Activated naive CD4-positive, alpha-beta T cell treated with anti-CD3 and anti-CD28 coated beads for 36 hours (primary cell): ENCODE measurements at regions not wholly inside any gene's neighbourhood (a gene's known extent, or its start where the extent isn't known, plus 50 kb on each side); places are given as distances from the start of the nearest gene placed in this dataset.

Experiments
- CTCF ChIA-PET: fragments of 350-600 bp; sonication (Branson Sonifier 250); formaldehyde crosslinking; loops from one replicate; lab custom pipeline; 2021; ENCODE audit warnings: antibody characterized with exemption; lab: Charles Lee
- DNase-seq: peaks from one replicate; pipeline ENCODE4 v3.0.0-alpha.2; 2020
- H3K27ac Mint-ChIP-seq: one replicate; pipeline ENCODE4 v1.8.0; 2021; ENCODE audit warnings: mild to moderate bottlenecking, mixed read lengths
- H3K27me3 Mint-ChIP-seq: one replicate; pipeline ENCODE4 v1.8.0; 2021; ENCODE audit warnings: low read depth, mixed read lengths
- H3K36me3 Mint-ChIP-seq: one replicate; pipeline ENCODE4 v1.8.0; 2021; ENCODE audit warnings: low read depth, mixed read lengths
- H3K4me1 Mint-ChIP-seq: one replicate; pipeline ENCODE4 v1.8.0; 2021; ENCODE audit warnings: low read depth, mixed read lengths
- H3K4me3 Mint-ChIP-seq: one replicate; pipeline ENCODE4 v1.8.0; 2021; ENCODE audit warnings: mild to moderate bottlenecking, moderate library complexity, mixed read lengths
- H3K9me3 Mint-ChIP-seq: one replicate; pipeline ENCODE4 v1.8.0; 2021; ENCODE audit warnings: mixed read lengths
- intact Hi-C: fragments of 100-400 bp; cut with micrococcal nuclease; formaldehyde crosslinking; loops from one replicate; pipeline ENCODE4 v1.15.1; 2023

- H3K4me1 Mint-ChIP-seq, result no peaks in the 10 kb centered on the region
- no peak for DNase-seq
- intact Hi-C loops, result no loop called here
- no peaks in the 10 kb centered on the region for H3K36me3 Mint-ChIP-seq
- no peaks in the 10 kb centered on the region for H3K27me3 Mint-ChIP-seq
- CTCF ChIA-PET, result no interaction called here
- H3K27ac Mint-ChIP-seq, result no peak overlapping the region
- H3K9me3 Mint-ChIP-seq, result peaks cover 4% of the 10 kb centered on the region
- H3K4me3 Mint-ChIP-seq, result no peak overlapping the region
Measured at GRCh38 chr4:116385583-116385982, 699.8 kb downstream of the TRAM1L1 start.

GRCh38 chr4:116374815-116375214, 710.6 kb downstream of the TRAM1L1 start:
- no peaks in the 10 kb centered on the region for H3K4me1 Mint-ChIP-seq
- no peaks in the 10 kb centered on the region for H3K36me3 Mint-ChIP-seq
- H3K27ac Mint-ChIP-seq, result no peak overlapping the region
- no peak for DNase-seq
- no peak overlapping the region for H3K4me3 Mint-ChIP-seq
- intact Hi-C loops, result no loop called here
- CTCF ChIA-PET, result interaction anchor here (0.5 kb wide), 1 partner anchor 109 kb away, joined by 3 read pairs; no protein-coding TSS in a partner anchor
- H3K9me3 Mint-ChIP-seq, result no peaks in the 10 kb centered on the region
- no peaks in the 10 kb centered on the region for H3K27me3 Mint-ChIP-seq

GRCh38 chr4:116362583-116362982, 722.8 kb downstream of the TRAM1L1 start:
- CTCF ChIA-PET, result no interaction called here

GRCh38 chr4:116361790-116362189, 723.6 kb downstream of the TRAM1L1 start:
- H3K4me1 Mint-ChIP-seq, result no peaks in the 10 kb centered on the region
- H3K27me3 Mint-ChIP-seq, result no peaks in the 10 kb centered on the region
- H3K36me3 Mint-ChIP-seq, result no peaks in the 10 kb centered on the region
- intact Hi-C loops, result no loop called here
- H3K4me3 Mint-ChIP-seq, result no peak overlapping the region
- no peak overlapping the region for H3K27ac Mint-ChIP-seq
- no peaks in the 10 kb centered on the region for H3K9me3 Mint-ChIP-seq
- DNase-seq, result no peak
- CTCF ChIA-PET, result no interaction called here

More at GRCh38 chr4:116362583-116362982, 722.8 kb downstream of the TRAM1L1 start:
- Mint-ChIP-seq H3K27ac (no peak overlapping the region), H3K4me3 (no peak overlapping the region), H3K4me1 (no peaks in the 10 kb centered on the region), H3K9me3 (no peaks in the 10 kb centered on the region), H3K27me3 (no peaks in the 10 kb centered on the region), H3K36me3 (no peaks in the 10 kb centered on the region)
- intact Hi-C loops, result no loop called here
- DNase-seq, result no peak

- Mint-ChIP-seq H3K27me3 (no peaks in the 10 kb centered on the region), H3K27ac (no peak overlapping the region), H3K9me3 (no peaks in the 10 kb centered on the region), H3K4me3 (no peak overlapping the region), H3K4me1 (no peaks in the 10 kb centered on the region), H3K36me3 (no peaks in the 10 kb centered on the region)
- CTCF ChIA-PET, result interaction anchor here (0.6 kb wide), 1 partner anchor 142 kb away, joined by 4 read pairs; no protein-coding TSS in a partner anchor
- intact Hi-C loops, result loop anchor here (2.0 to 5.0 kb wide), 2 partner anchors 1864 to 1912 kb away; no protein-coding TSS in a partner anchor
- peak; percentile 53 for DNase-seq
Measured at GRCh38 chr4:116358633-116359222, 726.6 kb downstream of the TRAM1L1 start.

DNA sequence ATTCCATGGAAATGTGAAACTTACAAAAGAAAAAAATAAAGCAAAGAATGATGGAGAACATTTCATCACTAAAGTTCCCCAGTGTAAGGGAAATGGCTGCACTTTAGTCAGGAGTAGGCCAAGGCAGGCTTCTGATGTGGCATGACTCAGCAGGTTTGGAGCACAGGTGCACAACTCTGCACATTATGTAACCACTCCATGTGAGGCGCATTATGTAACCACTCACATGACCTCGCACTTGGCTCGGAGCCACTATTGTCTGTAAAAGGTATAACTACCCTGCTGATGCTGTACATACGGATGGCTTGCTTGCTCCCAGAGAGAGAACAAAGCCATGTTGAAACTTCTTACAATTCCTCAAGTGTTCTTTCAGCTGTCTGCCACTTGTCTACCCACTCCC, 727.6 kb downstream of the TRAM1L1 start:
- no peak overlapping the region for H3K4me3 Mint-ChIP-seq
- intact Hi-C loops, result loop anchor here (2.0 to 5.0 kb wide), 2 partner anchors 1865 to 1913 kb away; no protein-coding TSS in a partner anchor

DNA sequence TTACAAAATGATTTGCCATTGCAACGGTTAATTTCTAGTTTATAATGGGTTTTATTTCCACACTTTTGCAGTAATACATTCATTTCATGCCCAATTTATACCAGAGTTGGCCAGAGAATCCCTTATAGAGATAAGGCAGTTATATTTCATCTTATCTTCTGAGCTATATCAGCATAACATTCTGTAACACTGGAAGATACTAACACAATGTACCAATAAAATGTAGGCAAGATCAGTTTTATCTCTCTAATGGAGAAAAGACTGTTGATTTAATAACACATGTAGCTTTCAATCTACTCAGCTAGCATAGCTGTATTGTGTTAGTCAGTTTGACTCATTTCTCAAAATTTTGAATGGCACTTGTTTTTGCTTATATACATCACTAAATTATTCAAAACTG, 738.6 kb downstream of the TRAM1L1 start:
- H3K27ac Mint-ChIP-seq, result no peak overlapping the region
- H3K9me3 Mint-ChIP-seq, result no peaks in the 10 kb centered on the region
- no peak overlapping the region for H3K4me3 Mint-ChIP-seq
- H3K4me1 Mint-ChIP-seq, result no peaks in the 10 kb centered on the region
- no peak for DNase-seq
- no peaks in the 10 kb centered on the region for H3K27me3 Mint-ChIP-seq
- intact Hi-C loops, result no loop called here
- H3K36me3 Mint-ChIP-seq, result no peaks in the 10 kb centered on the region
- CTCF ChIA-PET, result no interaction called here

More for the DNA sequence above, 727.6 kb downstream of the TRAM1L1 start:
- CTCF ChIA-PET, result no interaction called here
- no peaks in the 10 kb centered on the region for H3K9me3 Mint-ChIP-seq
- no peaks in the 10 kb centered on the region for H3K36me3 Mint-ChIP-seq
- no peak for DNase-seq
- H3K4me1 Mint-ChIP-seq, result no peaks in the 10 kb centered on the region
- no peaks in the 10 kb centered on the region for H3K27me3 Mint-ChIP-seq
- no peak overlapping the region for H3K27ac Mint-ChIP-seq

- no peaks in the 10 kb centered on the region for H3K4me1 Mint-ChIP-seq
- intact Hi-C loops, result no loop called here
- H3K4me3 Mint-ChIP-seq, result no peak overlapping the region
- no peaks in the 10 kb centered on the region for H3K36me3 Mint-ChIP-seq
- no peak overlapping the region for H3K27ac Mint-ChIP-seq
- no peak for DNase-seq
- H3K27me3 Mint-ChIP-seq, result no peaks in the 10 kb centered on the region
- H3K9me3 Mint-ChIP-seq, result no peaks in the 10 kb centered on the region
- CTCF ChIA-PET, result no interaction called here
Measured at GRCh38 chr4:116343809-116344208, 741.6 kb downstream of the TRAM1L1 start.

DNA sequence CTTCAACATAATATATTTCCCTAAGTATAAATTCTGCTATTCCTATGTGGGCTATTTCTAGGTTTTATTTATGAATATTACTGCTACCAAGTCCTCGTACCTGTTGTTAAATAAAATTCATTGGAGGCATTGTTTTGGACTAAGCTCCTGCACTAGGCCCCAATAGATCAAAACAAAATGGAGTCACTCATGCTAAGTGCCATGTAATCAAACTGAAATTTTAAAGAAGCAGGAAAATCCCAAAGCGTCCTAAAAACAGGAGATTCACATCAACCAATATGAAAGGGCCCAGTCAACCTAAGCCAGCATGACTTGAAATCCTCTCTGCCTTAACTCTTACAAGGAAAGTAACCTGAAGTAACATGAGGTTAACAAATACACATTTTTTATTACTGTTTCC, 743.2 kb downstream of the TRAM1L1 start:
- no peaks in the 10 kb centered on the region for H3K4me1 Mint-ChIP-seq
- intact Hi-C loops, result no loop called here

DNA sequence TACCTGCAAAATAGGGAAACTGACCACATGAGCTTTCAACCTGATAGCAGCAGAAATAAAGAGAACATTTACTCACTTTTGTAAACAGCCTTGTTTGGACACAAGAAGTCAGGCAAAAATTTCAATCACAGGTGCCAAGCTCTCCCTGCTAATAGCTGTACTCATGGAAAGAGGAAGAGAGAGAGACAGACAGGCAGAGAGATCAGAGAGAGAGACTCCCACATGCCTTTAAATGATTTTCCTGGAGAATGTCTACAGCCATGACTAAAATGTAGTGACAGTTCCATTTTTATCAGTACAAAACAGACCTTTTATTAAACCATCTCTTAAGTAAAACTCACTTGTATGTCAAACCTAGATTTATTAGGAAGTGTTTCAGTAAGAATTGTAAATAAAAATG, 752.9 kb downstream of the TRAM1L1 start:
- H3K27me3 Mint-ChIP-seq, result no peaks in the 10 kb centered on the region
- CTCF ChIA-PET, result no interaction called here
- intact Hi-C loops, result no loop called here

More for the DNA sequence above, 743.2 kb downstream of the TRAM1L1 start:
- H3K27ac Mint-ChIP-seq, result no peak overlapping the region
- no peak overlapping the region for H3K4me3 Mint-ChIP-seq
- H3K27me3 Mint-ChIP-seq, result no peaks in the 10 kb centered on the region
- no peaks in the 10 kb centered on the region for H3K9me3 Mint-ChIP-seq
- no peaks in the 10 kb centered on the region for H3K36me3 Mint-ChIP-seq
- CTCF ChIA-PET, result no interaction called here
- no peak for DNase-seq

DNA sequence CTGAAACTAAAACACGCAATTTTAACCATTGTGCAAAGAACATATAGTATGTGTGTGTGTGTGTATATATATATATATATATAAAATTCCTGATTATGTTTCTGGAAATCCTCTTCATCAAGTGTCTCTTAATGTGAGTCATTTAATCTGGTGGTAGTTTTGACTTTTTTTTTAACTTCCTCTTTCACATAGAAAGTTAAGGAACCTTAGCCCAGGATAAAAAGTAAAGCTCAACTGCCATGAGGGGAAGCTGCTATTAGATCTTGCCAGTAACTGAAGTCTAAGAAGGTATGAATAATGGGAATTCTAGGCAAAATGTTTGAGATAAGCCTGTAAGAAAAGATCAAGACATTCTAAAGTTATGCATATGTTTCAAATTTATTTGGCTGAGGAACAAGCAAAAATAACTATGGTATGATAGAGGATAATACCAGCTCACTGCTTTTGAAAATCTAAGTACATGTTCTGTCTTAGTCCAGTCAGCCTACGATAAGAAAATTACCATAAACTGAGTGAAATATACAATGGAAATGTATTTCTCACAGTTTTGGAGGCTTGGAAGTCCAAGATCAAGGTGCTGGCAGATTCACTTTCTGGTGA, 757.0 kb downstream of the TRAM1L1 start:
- Mint-ChIP-seq H3K4me1 (no peaks in the 10 kb centered on the region), H3K36me3 (no peaks in the 10 kb centered on the region), H3K9me3 (no peaks in the 10 kb centered on the region), H3K27me3 (no peaks in the 10 kb centered on the region), H3K4me3 (no peak overlapping the region), H3K27ac (no peak overlapping the region)
- no peak for DNase-seq
- intact Hi-C loops, result no loop called here
- CTCF ChIA-PET, result no interaction called here

More for the DNA sequence above, 752.9 kb downstream of the TRAM1L1 start:
- H3K4me1 Mint-ChIP-seq, result no peaks in the 10 kb centered on the region
- H3K4me3 Mint-ChIP-seq, result no peak overlapping the region
- no peak for DNase-seq
- H3K36me3 Mint-ChIP-seq, result no peaks in the 10 kb centered on the region
- H3K9me3 Mint-ChIP-seq, result peaks cover 4% of the 10 kb centered on the region
- H3K27ac Mint-ChIP-seq, result no peak overlapping the region

DNA sequence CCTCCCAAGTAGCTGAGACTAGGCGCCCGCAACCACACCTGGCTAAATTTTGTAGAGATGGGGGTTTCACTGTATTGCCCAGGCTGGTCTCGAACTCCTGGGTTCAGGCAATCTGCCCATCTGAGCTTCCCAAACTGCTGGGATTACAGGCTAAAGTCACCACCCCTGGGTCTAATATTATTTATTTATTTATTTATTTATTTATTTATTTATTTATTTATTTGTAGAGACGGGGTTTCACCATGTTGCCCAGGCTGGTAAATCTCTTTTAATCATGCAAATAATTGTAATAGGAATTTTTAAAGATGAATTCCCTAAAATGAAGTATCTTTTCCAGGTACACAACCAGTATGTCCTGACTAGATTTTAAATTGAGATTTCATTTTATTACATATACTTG, 761.8 kb downstream of the TRAM1L1 start:
- intact Hi-C loops, result no loop called here
- Mint-ChIP-seq H3K4me1 (no peaks in the 10 kb centered on the region), H3K27ac (no peak overlapping the region), H3K9me3 (peaks cover 5% of the 10 kb centered on the region), H3K4me3 (no peak overlapping the region), H3K36me3 (no peaks in the 10 kb centered on the region), H3K27me3 (no peaks in the 10 kb centered on the region)
- CTCF ChIA-PET, result no interaction called here
- DNase-seq, result no peak

DNA sequence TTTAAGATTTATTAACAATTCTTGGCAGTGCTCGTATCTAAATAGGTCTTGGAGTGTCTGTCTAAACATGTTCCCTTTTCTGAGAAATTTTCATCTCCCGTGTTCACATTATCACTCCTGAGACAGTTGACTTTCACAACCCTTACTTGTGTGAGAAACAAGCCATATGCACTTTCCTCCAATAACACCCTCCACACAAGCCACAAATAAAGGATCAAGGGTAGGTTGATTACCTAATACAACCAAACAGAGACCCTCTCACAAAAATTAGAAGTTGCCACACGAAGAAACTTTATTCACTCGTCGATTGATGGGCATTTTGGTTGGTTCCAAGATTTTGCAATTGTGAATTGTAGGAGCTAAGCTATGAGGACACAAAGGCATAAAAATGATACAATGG, 763.9 kb downstream of the TRAM1L1 start:
- intact Hi-C loops, result no loop called here
- H3K27ac Mint-ChIP-seq, result no peak overlapping the region
- CTCF ChIA-PET, result no interaction called here
- DNase-seq, result no peak
- no peaks in the 10 kb centered on the region for H3K36me3 Mint-ChIP-seq
- H3K9me3 Mint-ChIP-seq, result peaks cover 5% of the 10 kb centered on the region
- H3K4me3 Mint-ChIP-seq, result no peak overlapping the region
- H3K27me3 Mint-ChIP-seq, result no peaks in the 10 kb centered on the region
- H3K4me1 Mint-ChIP-seq, result no peaks in the 10 kb centered on the region
